GM23338 (cell line): ENCODE measurements at regions not wholly inside any gene's neighbourhood (a gene's known extent, or its start where the extent isn't known, plus 50 kb on each side); places are given as distances from the start of the nearest gene placed in this dataset.

Source experiments
- ATAC-seq: fragments of 200-7000 bp; cut with Tn5 transposase; 3 replicates; pipeline ENCODE4 v1.9.1; 2020
- DNase-seq: peaks from one replicate; pipeline ENCODE4 v3.0.0-alpha.2; 2015; ENCODE audit warnings: low spot score
- H2AFZ ChIP-seq: fragments of 200-600 bp; sonication (generic); 2 replicates; pipeline ENCODE4 v1.8.0; 2016; ENCODE audit warnings: antibody characterized with exemption, mild to moderate bottlenecking, moderate library complexity
- H3F3A ChIP-seq: fragments of 200-600 bp; sonication (generic); replicated peaks from 2 replicates; pipeline ENCODE4 v1.8.0; 2017; ENCODE audit warnings: antibody characterized with exemption, mixed run types, low read depth
- H3K27ac ChIP-seq: fragments of 200-600 bp; sonication (generic); 2 replicates; pipeline ENCODE4 v1.6.1; 2016; ENCODE audit warnings: low read depth
- H3K27me3 ChIP-seq: fragments of 200-600 bp; sonication (generic); 2 replicates; pipeline ENCODE4 v1.8.0; 2016; ENCODE audit warnings: mild to moderate bottlenecking, mixed run types, moderate library complexity; ENCODE audit not compliant: insufficient read depth
- H3K36me3 ChIP-seq: fragments of 200-600 bp; sonication (generic); 2 replicates; pipeline ENCODE4 v1.8.0; 2016; ENCODE audit warnings: mild to moderate bottlenecking; ENCODE audit not compliant: insufficient read depth
- H3K4me1 ChIP-seq: fragments of 200-600 bp; sonication (generic); 2 replicates; pipeline ENCODE4 v1.8.0; 2016; ENCODE audit warnings: mild to moderate bottlenecking, moderate library complexity; ENCODE audit not compliant: insufficient read depth
- H3K4me2 ChIP-seq: fragments of 200-600 bp; sonication (generic); 2 replicates; pipeline ENCODE4 v1.7.1; 2017; ENCODE audit warnings: mixed run types
- H3K4me3 ChIP-seq: fragments of 200-600 bp; sonication (generic); 2 replicates; pipeline ENCODE4 v1.6.1; 2016; ENCODE audit warnings: mixed run types
- H3K79me2 ChIP-seq: fragments of 200-600 bp; sonication (generic); replicated peaks from 2 replicates; pipeline ENCODE4 v1.8.0; 2017; ENCODE audit warnings: mild to moderate bottlenecking; ENCODE audit not compliant: insufficient read depth
- H3K9me2 ChIP-seq: fragments of 200-600 bp; sonication (generic); 2 replicates; pipeline ENCODE4 v1.8.0; 2017; ENCODE audit not compliant: insufficient read depth
- H4K20me1 ChIP-seq: fragments of 200-600 bp; sonication (generic); replicated peaks from 2 replicates; pipeline ENCODE4 v1.8.0; 2017; ENCODE audit warnings: mild to moderate bottlenecking; ENCODE audit not compliant: insufficient read depth
- H3K27ac Mint-ChIP-seq: 2 replicates; pipeline ENCODE4 v1.8.0; 2020; ENCODE audit warnings: inconsistent platforms, mild to moderate bottlenecking, moderate library complexity, mixed read lengths
- H3K27me3 Mint-ChIP-seq: 3 replicates; pipeline ENCODE4 v1.8.0; 2022; ENCODE audit warnings: low read depth, mild to moderate bottlenecking, moderate library complexity, mixed read lengths, inconsistent platforms; ENCODE audit not compliant: insufficient read depth, poor library complexity
- H3K36me3 Mint-ChIP-seq: 3 replicates; pipeline ENCODE4 v1.8.0; 2021; ENCODE audit warnings: low read depth, mild to moderate bottlenecking, inconsistent platforms, moderate library complexity, mixed read lengths
- H3K4me1 Mint-ChIP-seq: 3 replicates; pipeline ENCODE4 v1.8.0; 2020; ENCODE audit warnings: mild to moderate bottlenecking, inconsistent platforms, mixed read lengths
- H3K4me3 Mint-ChIP-seq: 3 replicates; pipeline ENCODE4 v1.8.0; 2021; ENCODE audit warnings: moderate library complexity, mild to moderate bottlenecking, inconsistent platforms, mixed read lengths
- H3K9me3 Mint-ChIP-seq: 3 replicates; pipeline ENCODE4 v1.8.0; 2020; ENCODE audit warnings: moderate library complexity, mild to moderate bottlenecking, inconsistent platforms, mixed read lengths
- CREB1 ChIP-seq: fragments of 250-450 bp; sonication (Bioruptor Pico); IDR thresholded peaks from 2 replicates; pipeline ENCODE4 v1.5.0; 2020; ENCODE audit warnings: low read depth, mild to moderate bottlenecking, moderate library complexity
- EZH2 ChIP-seq: fragments of 200-600 bp; sonication (generic); IDR thresholded peaks from one replicate; pipeline ENCODE4 v1.8.0; 2017; ENCODE audit warnings: antibody characterized with exemption, mild to moderate bottlenecking, low read depth; ENCODE audit not compliant: unreplicated experiment
- EZH2phosphoT487 ChIP-seq: fragments of 200-600 bp; sonication (generic); IDR thresholded peaks from one replicate; pipeline ENCODE4 v1.8.1; 2018; ENCODE audit warnings: antibody characterized with exemption; ENCODE audit not compliant: unreplicated experiment
- JUNB ChIP-seq: IDR thresholded peaks from one replicate; pipeline ENCODE4 v1.6.1; 2016; ENCODE audit warnings: antibody characterized with exemption; ENCODE audit not compliant: unreplicated experiment
- NANOG ChIP-seq: IDR thresholded peaks from 2 replicates; pipeline ENCODE4 v1.6.1; 2016; ENCODE audit warnings: antibody characterized with exemption, borderline replicate concordance
- POLR2AphosphoS5 ChIP-seq: IDR thresholded peaks from 2 replicates; pipeline ENCODE4 v1.6.1; 2016; ENCODE audit warnings: antibody characterized with exemption, low read depth
- STAT1 ChIP-seq: IDR thresholded peaks from one replicate; pipeline ENCODE4 v1.6.1; 2016; ENCODE audit warnings: antibody characterized with exemption; ENCODE audit not compliant: unreplicated experiment
- ZNF114 ChIP-seq: fragments of 250-450 bp; sonication (Bioruptor Pico); IDR thresholded peaks from 2 replicates; pipeline ENCODE4 v1.5.0; 2020; ENCODE audit warnings: mild to moderate bottlenecking, moderate library complexity
- ZNF331 ChIP-seq: fragments of 250-450 bp; sonication (Bioruptor Pico); IDR thresholded peaks from 2 replicates; pipeline ENCODE4 v1.5.0; 2020; ENCODE audit warnings: low read depth, mild to moderate bottlenecking, moderate library complexity
- TF ChIP-seq, protein P1 (sequence below): IDR thresholded peaks from one replicate; pipeline ENCODE4 v1.6.1; 2018; ENCODE audit warnings: antibody characterized with exemption; ENCODE audit not compliant: unreplicated experiment
- TF ChIP-seq, protein P2 (sequence below), 2 experiments: fragments of 200-600 bp in 1 of 2; sonication (generic) in 1 of 2; conservative IDR thresholded peaks; 2 replicates each; pipeline versions ENCODE4 v1.5.1 to v1.6.1; 2016 to 2017; ENCODE audit warnings: antibody characterized with exemption in 2 of 2, low read depth in 2 of 2, mild to moderate bottlenecking in 2 of 2, moderate library complexity in 1 of 2
- TF ChIP-seq, protein P3 (sequence below): fragments of 250-450 bp; sonication (Bioruptor Pico); IDR thresholded peaks from 2 replicates; pipeline ENCODE4 v1.5.0; 2020; ENCODE audit warnings: mild to moderate bottlenecking, moderate library complexity
- TF ChIP-seq, protein P4 (sequence below): IDR thresholded peaks from 2 replicates; pipeline ENCODE4 v1.6.1; 2016; ENCODE audit warnings: antibody characterized with exemption

DNA sequence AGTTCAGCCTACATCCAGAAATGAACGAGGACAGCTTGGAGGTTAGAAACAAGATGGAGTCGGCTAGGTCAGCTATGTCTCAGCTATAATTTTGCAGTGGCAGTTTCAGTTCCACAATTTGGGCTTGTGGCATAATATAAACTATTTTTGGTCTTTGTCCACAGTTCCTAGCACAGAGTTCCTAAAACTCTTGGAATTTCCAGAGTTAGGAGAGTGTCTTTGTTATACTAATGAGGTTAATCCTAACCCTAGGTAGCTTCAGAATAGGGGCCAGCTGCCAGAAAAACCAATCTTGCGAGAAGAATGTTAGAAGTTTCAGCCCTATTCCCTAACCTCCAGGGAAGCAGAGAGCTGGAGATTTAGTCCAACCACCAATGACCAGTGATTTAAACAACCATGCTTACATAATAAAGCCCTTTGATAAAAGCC, 131.9 kb downstream of the AKR1D1 start:
- peak overlapping the region; percentile 11; the same call in 1 of the 3 replicates for H3K4me3 Mint-ChIP-seq
- H4K20me1 ChIP-seq = no peaks in the 10 kb centered on the region
- no peak overlapping the region for H2AFZ ChIP-seq
- peaks cover 6% of the 10 kb centered on the region for H3K27me3 Mint-ChIP-seq
- no peak overlapping the region for H3K4me3 ChIP-seq
- H3K9me2 ChIP-seq = 0 out of 2 replicates have a peak, but pooled peaks cover 6% of the 10 kb centered on the region
- H3K4me1 ChIP-seq = peaks cover 30% of the 10 kb centered on the region
- no peaks in the 10 kb centered on the region for H3K27me3 ChIP-seq
- 0 out of 2 replicates have a peak overlapping the region, but pooled peaks have one; percentile 5 for H3K4me2 ChIP-seq
- H3K27ac Mint-ChIP-seq = peak overlapping the region; percentile 94
- DNase-seq (peak; percentile 75), ATAC-seq (peak; percentile 74)
- H3K27ac ChIP-seq = peak overlapping the region; percentile 97
- peaks cover 49% of the 10 kb centered on the region for H3K4me1 Mint-ChIP-seq
- no peaks in the 10 kb centered on the region for H3K79me2 ChIP-seq
- peaks cover 4% of the 10 kb centered on the region; the same call in 1 of the 2 replicates for H3F3A ChIP-seq
- peaks cover 38% of the 10 kb centered on the region for H3K9me3 Mint-ChIP-seq
- peaks cover 46% of the 10 kb centered on the region for H3K36me3 Mint-ChIP-seq
- TF ChIP-seq ZNF114 (CRISPR knock-in tag) (peak; percentile 55; the same call in 1 of the 2 replicates), EZH2phosphoT487 (no peak), JUNB (no peak), CREB1 (no peak), ZNF331 (CRISPR knock-in tag) (peak; percentile 32; the same call in 1 of the 2 replicates), POLR2AphosphoS5 (no peak), EZH2 (no peak), STAT1 (no peak), NANOG (peak; percentile 10; the same call in 1 of the 2 replicates)
- TF ChIP-seq, protein P1, sequence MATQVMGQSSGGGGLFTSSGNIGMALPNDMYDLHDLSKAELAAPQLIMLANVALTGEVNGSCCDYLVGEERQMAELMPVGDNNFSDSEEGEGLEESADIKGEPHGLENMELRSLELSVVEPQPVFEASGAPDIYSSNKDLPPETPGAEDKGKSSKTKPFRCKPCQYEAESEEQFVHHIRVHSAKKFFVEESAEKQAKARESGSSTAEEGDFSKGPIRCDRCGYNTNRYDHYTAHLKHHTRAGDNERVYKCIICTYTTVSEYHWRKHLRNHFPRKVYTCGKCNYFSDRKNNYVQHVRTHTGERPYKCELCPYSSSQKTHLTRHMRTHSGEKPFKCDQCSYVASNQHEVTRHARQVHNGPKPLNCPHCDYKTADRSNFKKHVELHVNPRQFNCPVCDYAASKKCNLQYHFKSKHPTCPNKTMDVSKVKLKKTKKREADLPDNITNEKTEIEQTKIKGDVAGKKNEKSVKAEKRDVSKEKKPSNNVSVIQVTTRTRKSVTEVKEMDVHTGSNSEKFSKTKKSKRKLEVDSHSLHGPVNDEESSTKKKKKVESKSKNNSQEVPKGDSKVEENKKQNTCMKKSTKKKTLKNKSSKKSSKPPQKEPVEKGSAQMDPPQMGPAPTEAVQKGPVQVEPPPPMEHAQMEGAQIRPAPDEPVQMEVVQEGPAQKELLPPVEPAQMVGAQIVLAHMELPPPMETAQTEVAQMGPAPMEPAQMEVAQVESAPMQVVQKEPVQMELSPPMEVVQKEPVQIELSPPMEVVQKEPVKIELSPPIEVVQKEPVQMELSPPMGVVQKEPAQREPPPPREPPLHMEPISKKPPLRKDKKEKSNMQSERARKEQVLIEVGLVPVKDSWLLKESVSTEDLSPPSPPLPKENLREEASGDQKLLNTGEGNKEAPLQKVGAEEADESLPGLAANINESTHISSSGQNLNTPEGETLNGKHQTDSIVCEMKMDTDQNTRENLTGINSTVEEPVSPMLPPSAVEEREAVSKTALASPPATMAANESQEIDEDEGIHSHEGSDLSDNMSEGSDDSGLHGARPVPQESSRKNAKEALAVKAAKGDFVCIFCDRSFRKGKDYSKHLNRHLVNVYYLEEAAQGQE = no peak
- TF ChIP-seq, protein P2, sequence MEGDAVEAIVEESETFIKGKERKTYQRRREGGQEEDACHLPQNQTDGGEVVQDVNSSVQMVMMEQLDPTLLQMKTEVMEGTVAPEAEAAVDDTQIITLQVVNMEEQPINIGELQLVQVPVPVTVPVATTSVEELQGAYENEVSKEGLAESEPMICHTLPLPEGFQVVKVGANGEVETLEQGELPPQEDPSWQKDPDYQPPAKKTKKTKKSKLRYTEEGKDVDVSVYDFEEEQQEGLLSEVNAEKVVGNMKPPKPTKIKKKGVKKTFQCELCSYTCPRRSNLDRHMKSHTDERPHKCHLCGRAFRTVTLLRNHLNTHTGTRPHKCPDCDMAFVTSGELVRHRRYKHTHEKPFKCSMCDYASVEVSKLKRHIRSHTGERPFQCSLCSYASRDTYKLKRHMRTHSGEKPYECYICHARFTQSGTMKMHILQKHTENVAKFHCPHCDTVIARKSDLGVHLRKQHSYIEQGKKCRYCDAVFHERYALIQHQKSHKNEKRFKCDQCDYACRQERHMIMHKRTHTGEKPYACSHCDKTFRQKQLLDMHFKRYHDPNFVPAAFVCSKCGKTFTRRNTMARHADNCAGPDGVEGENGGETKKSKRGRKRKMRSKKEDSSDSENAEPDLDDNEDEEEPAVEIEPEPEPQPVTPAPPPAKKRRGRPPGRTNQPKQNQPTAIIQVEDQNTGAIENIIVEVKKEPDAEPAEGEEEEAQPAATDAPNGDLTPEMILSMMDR (conservative IDR thresholded peaks at IDR 0.05; ENCODE audit: low read depth in 2 of 2) = no peak
- TF ChIP-seq, protein P3, sequence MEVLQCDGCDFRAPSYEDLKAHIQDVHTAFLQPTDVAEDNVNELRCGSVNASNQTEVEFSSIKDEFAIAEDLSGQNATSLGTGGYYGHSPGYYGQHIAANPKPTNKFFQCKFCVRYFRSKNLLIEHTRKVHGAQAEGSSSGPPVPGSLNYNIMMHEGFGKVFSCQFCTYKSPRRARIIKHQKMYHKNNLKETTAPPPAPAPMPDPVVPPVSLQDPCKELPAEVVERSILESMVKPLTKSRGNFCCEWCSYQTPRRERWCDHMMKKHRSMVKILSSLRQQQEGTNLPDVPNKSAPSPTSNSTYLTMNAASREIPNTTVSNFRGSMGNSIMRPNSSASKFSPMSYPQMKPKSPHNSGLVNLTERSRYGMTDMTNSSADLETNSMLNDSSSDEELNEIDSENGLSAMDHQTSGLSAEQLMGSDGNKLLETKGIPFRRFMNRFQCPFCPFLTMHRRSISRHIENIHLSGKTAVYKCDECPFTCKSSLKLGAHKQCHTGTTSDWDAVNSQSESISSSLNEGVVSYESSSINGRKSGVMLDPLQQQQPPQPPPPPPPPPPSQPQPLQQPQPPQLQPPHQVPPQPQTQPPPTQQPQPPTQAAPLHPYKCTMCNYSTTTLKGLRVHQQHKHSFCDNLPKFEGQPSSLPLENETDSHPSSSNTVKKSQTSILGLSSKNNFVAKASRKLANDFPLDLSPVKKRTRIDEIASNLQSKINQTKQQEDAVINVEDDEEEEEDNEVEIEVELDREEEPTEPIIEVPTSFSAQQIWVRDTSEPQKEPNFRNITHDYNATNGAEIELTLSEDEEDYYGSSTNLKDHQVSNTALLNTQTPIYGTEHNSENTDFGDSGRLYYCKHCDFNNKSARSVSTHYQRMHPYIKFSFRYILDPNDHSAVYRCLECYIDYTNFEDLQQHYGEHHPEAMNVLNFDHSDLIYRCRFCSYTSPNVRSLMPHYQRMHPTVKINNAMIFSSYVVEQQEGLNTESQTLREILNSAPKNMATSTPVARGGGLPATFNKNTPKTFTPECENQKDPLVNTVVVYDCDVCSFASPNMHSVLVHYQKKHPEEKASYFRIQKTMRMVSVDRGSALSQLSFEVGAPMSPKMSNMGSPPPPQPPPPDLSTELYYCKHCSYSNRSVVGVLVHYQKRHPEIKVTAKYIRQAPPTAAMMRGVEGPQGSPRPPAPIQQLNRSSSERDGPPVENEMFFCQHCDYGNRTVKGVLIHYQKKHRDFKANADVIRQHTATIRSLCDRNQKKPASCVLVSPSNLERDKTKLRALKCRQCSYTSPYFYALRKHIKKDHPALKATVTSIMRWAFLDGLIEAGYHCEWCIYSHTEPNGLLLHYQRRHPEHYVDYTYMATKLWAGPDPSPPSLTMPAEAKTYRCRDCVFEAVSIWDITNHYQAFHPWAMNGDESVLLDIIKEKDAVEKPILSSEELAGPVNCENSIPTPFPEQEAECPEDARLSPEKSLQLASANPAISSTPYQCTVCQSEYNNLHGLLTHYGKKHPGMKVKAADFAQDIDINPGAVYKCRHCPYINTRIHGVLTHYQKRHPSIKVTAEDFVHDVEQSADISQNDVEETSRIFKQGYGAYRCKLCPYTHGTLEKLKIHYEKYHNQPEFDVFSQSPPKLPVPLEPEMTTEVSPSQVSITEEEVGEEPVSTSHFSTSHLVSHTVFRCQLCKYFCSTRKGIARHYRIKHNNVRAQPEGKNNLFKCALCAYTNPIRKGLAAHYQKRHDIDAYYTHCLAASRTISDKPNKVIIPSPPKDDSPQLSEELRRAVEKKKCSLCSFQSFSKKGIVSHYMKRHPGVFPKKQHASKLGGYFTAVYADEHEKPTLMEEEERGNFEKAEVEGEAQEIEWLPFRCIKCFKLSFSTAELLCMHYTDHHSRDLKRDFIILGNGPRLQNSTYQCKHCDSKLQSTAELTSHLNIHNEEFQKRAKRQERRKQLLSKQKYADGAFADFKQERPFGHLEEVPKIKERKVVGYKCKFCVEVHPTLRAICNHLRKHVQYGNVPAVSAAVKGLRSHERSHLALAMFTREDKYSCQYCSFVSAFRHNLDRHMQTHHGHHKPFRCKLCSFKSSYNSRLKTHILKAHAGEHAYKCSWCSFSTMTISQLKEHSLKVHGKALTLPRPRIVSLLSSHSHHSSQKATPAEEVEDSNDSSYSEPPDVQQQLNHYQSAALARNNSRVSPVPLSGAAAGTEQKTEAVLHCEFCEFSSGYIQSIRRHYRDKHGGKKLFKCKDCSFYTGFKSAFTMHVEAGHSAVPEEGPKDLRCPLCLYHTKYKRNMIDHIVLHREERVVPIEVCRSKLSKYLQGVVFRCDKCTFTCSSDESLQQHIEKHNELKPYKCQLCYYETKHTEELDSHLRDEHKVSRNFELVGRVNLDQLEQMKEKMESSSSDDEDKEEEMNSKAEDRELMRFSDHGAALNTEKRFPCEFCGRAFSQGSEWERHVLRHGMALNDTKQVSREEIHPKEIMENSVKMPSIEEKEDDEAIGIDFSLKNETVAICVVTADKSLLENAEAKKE = peak; percentile 100
- TF ChIP-seq, protein P4, sequence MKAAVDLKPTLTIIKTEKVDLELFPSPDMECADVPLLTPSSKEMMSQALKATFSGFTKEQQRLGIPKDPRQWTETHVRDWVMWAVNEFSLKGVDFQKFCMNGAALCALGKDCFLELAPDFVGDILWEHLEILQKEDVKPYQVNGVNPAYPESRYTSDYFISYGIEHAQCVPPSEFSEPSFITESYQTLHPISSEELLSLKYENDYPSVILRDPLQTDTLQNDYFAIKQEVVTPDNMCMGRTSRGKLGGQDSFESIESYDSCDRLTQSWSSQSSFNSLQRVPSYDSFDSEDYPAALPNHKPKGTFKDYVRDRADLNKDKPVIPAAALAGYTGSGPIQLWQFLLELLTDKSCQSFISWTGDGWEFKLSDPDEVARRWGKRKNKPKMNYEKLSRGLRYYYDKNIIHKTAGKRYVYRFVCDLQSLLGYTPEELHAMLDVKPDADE = no peak
- no peaks in the 10 kb centered on the region for H3K36me3 ChIP-seq
